ENCODE measurements at regions not wholly inside any gene's neighbourhood (a gene's known extent, or its start where the extent isn't known, plus 50 kb on each side); places are given as distances from the start of the nearest gene placed in this dataset.
"Not testable (repeated sequence)": the region's sequence is repeated elsewhere in the genome, so short reads cannot be mapped to it uniquely, and the experiment has no call there.

GRCh38 chr2:187686416-187687024 lies 132.3 kb upstream of the TFPI start:
- DNase-seq, result no peak

- no peak for DNase-seq
Measured at GRCh38 chr2:187687585-187687984, 133.3 kb upstream of the TFPI start.

GRCh38 chr2:187689372-187689771 lies 135.1 kb upstream of the TFPI start:
- no peak for DNase-seq

GRCh38 chr2:187693923-187694322 lies 139.7 kb upstream of the TFPI start:
- no peak for DNase-seq

- DNase-seq, result not testable (repeated sequence)
Measured at GRCh38 chr2:187696644-187697043, 142.4 kb upstream of the TFPI start.

- DNase-seq, result no peak
Measured at GRCh38 chr2:187698374-187699110, 144.3 kb upstream of the TFPI start.

- DNase-seq, result no peak
Measured at GRCh38 chr2:187702157-187702556, 147.9 kb upstream of the TFPI start.

- DNase-seq, result no peak
Measured at GRCh38 chr2:187708272-187708671, 154.0 kb upstream of the TFPI start.

GRCh38 chr2:187709065-187709464 lies 154.8 kb upstream of the TFPI start:
- no peak for DNase-seq

- DNase-seq, result no peak
Measured at GRCh38 chr2:187710791-187711521, 156.7 kb upstream of the TFPI start.

GRCh38 chr2:187715590-187715989 lies 161.4 kb upstream of the TFPI start:
- DNase-seq, result no peak

GRCh38 chr2:187716301-187716700 lies 162.1 kb upstream of the TFPI start:
- DNase-seq, result no peak

GRCh38 chr2:187718092-187718491 lies 163.9 kb upstream of the TFPI start:
- DNase-seq, result no peak

GRCh38 chr2:187719510-187719909 lies 165.3 kb upstream of the TFPI start:
- DNase-seq, result no peak

- DNase-seq, result no peak
Measured at GRCh38 chr2:187748958-187749357, 194.7 kb upstream of the TFPI start.

GRCh38 chr2:187749804-187750431 lies 195.7 kb upstream of the TFPI start:
- DNase-seq, result no peak

GRCh38 chr2:187768995-187769394 lies 214.8 kb upstream of the TFPI start:
- DNase-seq, result no peak

GRCh38 chr2:187769437-187769836 lies 215.2 kb upstream of the TFPI start:
- DNase-seq, result no peak

GRCh38 chr2:187774551-187775071 lies 220.4 kb upstream of the TFPI start:
- DNase-seq, result no peak

- DNase-seq, result no peak
Measured at GRCh38 chr2:187775196-187775595, 221.0 kb upstream of the TFPI start.

- no peak for DNase-seq
Measured at GRCh38 chr2:187775651-187776050, 221.4 kb upstream of the TFPI start.

- DNase-seq, result no peak
Measured at GRCh38 chr2:187782301-187782700, 228.1 kb upstream of the TFPI start.

GRCh38 chr2:187783446-187783845 lies 229.2 kb upstream of the TFPI start:
- DNase-seq, result no peak
